Stimulated activated CD8-positive, alpha-beta memory T cell treated with anti-CD3 and anti-CD28 coated beads, Interleukin-4, amount 100 ng/mL, for 1 hour (primary cell): ENCODE measurements at regions not wholly inside any gene's neighbourhood (a gene's known extent, or its start where the extent isn't known, plus 50 kb on each side); places are given as distances from the start of the nearest gene placed in this dataset.
A peak's percentile ranks its signal among the peaks of the same experiment; 100 is the strongest.
"Not testable (repeated sequence)": the region's sequence is repeated elsewhere in the genome, so short reads cannot be mapped to it uniquely, and the experiment has no call there.

Experiments
- DNase-seq, 2 donors: peaks; one replicate each; pipeline ENCODE4 v3.0.0-alpha.2; 2020; ENCODE audit warnings: low read depth in 2 of 2, low spot score in 1 of 2

GRCh38 chr7:66456431-66456830 lies 172.2 kb upstream of the KCTD7 start:
- not testable (repeated sequence) for DNase-seq

GRCh38 chr7:66458991-66459390 lies 169.7 kb upstream of the KCTD7 start:
- DNase-seq, result not testable (repeated sequence)

GRCh38 chr7:66459783-66460413 lies 168.8 kb upstream of the KCTD7 start:
- not testable (repeated sequence) for DNase-seq

GRCh38 chr7:66460921-66461361 lies 167.7 kb upstream of the KCTD7 start:
- DNase-seq, result no peak

GRCh38 chr7:66461397-66461796 lies 167.3 kb upstream of the KCTD7 start:
- not testable (repeated sequence) for DNase-seq

GRCh38 chr7:66462831-66463230 lies 165.8 kb upstream of the KCTD7 start:
- not testable (repeated sequence) for DNase-seq

- DNase-seq, result no peak
These were observed 164.6 kb upstream of the KCTD7 start for GRCh38 chr7:66464059-66464458.

GRCh38 chr7:66466081-66466600 lies 162.5 kb upstream of the KCTD7 start:
- no peak for DNase-seq

- DNase-seq, result no peak
These were observed 160.8 kb upstream of the KCTD7 start for GRCh38 chr7:66467887-66468286.

GRCh38 chr7:66473064-66473463 lies 155.6 kb upstream of the KCTD7 start:
- DNase-seq, result not testable (repeated sequence)

GRCh38 chr7:66474441-66474840 lies 154.2 kb upstream of the KCTD7 start:
- DNase-seq, result no peak

- not testable (repeated sequence) for DNase-seq
These were observed 152.6 kb upstream of the KCTD7 start for GRCh38 chr7:66476056-66476455.

GRCh38 chr7:66477822-66478397 lies 150.8 kb upstream of the KCTD7 start:
- DNase-seq, result not testable (repeated sequence)

- not testable (repeated sequence) for DNase-seq
These were observed 147.5 kb upstream of the KCTD7 start for GRCh38 chr7:66481229-66481628.

- DNase-seq, result not testable (repeated sequence)
These were observed 139.6 kb upstream of the KCTD7 start for GRCh38 chr7:66489065-66489464.

GRCh38 chr7:66489741-66490140 lies 138.9 kb upstream of the KCTD7 start:
- not testable (repeated sequence) for DNase-seq

- not testable (repeated sequence) for DNase-seq
These were observed 137.7 kb upstream of the KCTD7 start for GRCh38 chr7:66490979-66491378.

- not testable (repeated sequence) for DNase-seq
These were observed 136.3 kb upstream of the KCTD7 start for GRCh38 chr7:66492405-66492804.

GRCh38 chr7:66493235-66494205 lies 135.2 kb upstream of the KCTD7 start:
- peak; percentile 92 for DNase-seq

GRCh38 chr7:66497346-66497745 lies 131.3 kb upstream of the KCTD7 start:
- DNase-seq, result no peak

- DNase-seq, result no peak
These were observed 128.6 kb upstream of the KCTD7 start for GRCh38 chr7:66500087-66500486.
